Activated CD4-positive, alpha-beta T cell treated with anti-CD3 and anti-CD28 coated beads for 36 hours (primary cell): ENCODE measurements at regions not wholly inside any gene's neighbourhood (a gene's known extent, or its start where the extent isn't known, plus 50 kb on each side); places are given as distances from the start of the nearest gene placed in this dataset.

Source experiments
- ATAC-seq: fragments of 200-7000 bp; cut with Tn5 transposase; one replicate; pipeline ENCODE4 v1.10.0; 2021; ENCODE audit warnings: mild to moderate bottlenecking, moderate library complexity
- CTCF ChIA-PET: fragments of 350-600 bp; sonication (Branson Sonifier 250); formaldehyde crosslinking; loops from one replicate; lab custom pipeline; 2021; ENCODE audit warnings: antibody characterized with exemption; lab: Charles Lee
- POLR2A ChIA-PET: fragments of 350-600 bp; sonication (Branson Sonifier 250); formaldehyde crosslinking; loops from one replicate; lab custom pipeline; 2021; ENCODE audit warnings: antibody characterized with exemption, inconsistent platforms; lab: Charles Lee
- DNase-seq: peaks from one replicate; pipeline ENCODE4 v3.0.0-alpha.2; 2020
- H3K27ac Mint-ChIP-seq: one replicate; pipeline ENCODE4 v1.8.0; 2021; ENCODE audit warnings: mixed read lengths
- H3K27me3 Mint-ChIP-seq: one replicate; pipeline ENCODE4 v1.8.0; 2021; ENCODE audit warnings: mixed read lengths
- H3K36me3 Mint-ChIP-seq: one replicate; pipeline ENCODE4 v1.8.0; 2021; ENCODE audit warnings: low read depth, mixed read lengths
- H3K4me1 Mint-ChIP-seq: one replicate; pipeline ENCODE4 v1.8.0; 2021; ENCODE audit warnings: mixed read lengths
- H3K4me3 Mint-ChIP-seq: one replicate; pipeline ENCODE4 v1.8.0; 2021; ENCODE audit warnings: mild to moderate bottlenecking, moderate library complexity, mixed read lengths
- H3K9me3 Mint-ChIP-seq: one replicate; pipeline ENCODE4 v1.8.0; 2021; ENCODE audit warnings: low read depth, mixed read lengths
- intact Hi-C, 2 experiments: fragments of 100-400 bp; cut with DNase I in 1 of 2; cut with micrococcal nuclease in 1 of 2; formaldehyde crosslinking; loops; one replicate each; pipeline versions ENCODE4 v1.14.2 to v1.15.1; 2022 to 2024; cut with DNase I, micrococcal nuclease

DNA sequence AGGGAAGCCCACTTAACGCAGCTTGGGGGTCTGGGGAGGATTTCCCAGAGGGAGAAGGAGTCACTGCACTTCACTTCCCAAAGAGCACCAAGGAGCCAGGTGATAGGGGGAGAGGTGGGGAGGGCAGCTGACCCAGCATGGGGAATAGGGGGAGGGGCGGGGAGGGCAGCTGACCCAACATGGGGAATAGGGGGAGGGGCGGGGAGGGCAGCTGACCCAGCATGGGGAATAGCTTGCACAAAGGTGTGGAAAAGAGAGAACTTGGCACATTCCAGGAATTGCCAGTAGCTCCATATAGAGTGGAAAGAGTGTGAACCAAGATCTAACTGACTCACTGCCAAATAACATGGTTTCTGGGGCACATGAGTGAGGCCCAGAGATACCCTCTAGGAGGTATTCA lies 110.3 kb downstream of the CCT6B start:
- Mint-ChIP-seq H3K36me3 (no peaks in the 10 kb centered on the region), H3K27ac (no peak overlapping the region), H3K9me3 (no peaks in the 10 kb centered on the region), H3K4me1 (no peaks in the 10 kb centered on the region), H3K4me3 (no peak overlapping the region), H3K27me3 (no peaks in the 10 kb centered on the region)
- DNase-seq (no peak), ATAC-seq (no peak)
- intact Hi-C loops: no loop called here
- POLR2A ChIA-PET: no interaction called here
- CTCF ChIA-PET: no interaction called here

DNA sequence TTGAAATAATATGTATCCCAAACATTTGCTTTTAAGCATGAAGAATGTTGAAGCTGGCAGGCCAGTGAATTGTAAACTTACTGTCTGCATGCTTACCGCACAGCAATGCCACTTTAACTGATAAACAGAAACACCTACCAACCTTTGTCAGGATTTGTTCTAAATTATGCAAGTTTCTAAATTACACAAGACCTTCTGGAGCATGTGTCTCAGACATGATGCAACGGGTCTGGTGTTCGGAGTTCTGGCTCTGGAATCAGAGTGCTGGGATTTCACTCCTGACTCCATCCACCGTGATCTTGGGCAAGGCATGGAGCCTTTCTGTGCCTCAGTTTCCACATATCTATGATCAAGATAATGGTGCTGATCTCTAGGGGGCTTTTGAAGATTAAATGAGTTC lies 111.2 kb downstream of the CCT6B start:
- H3K4me1 Mint-ChIP-seq: peaks cover 3% of the 10 kb centered on the region
- intact Hi-C loops: no loop called here
- ChIA-PET POLR2A (no interaction called here), CTCF (no interaction called here)
- no peak for DNase-seq
- no peak for ATAC-seq
- no peak overlapping the region for H3K27ac Mint-ChIP-seq
- no peaks in the 10 kb centered on the region for H3K27me3 Mint-ChIP-seq
- H3K9me3 Mint-ChIP-seq: no peaks in the 10 kb centered on the region
- H3K36me3 Mint-ChIP-seq: no peaks in the 10 kb centered on the region
- no peak overlapping the region for H3K4me3 Mint-ChIP-seq

DNA sequence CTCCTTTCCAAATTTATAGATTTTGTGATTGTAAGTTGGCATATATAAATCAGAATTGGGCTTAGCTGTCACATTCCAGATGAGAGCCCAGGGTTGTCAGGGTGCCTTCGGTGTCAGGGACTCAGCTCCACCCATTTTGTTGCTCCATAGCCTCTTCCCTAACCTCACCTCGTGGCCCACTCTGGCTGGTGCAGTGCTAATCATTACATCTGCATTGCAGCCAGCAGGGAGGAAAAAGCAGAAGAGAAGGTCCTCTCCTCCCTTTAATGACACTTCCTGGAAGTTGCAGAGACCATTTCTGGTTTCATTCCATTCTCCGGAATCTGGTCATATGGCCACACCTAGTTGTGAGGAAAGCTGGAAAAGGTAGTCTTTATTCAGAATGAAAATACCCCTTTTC lies 113.3 kb downstream of the CCT6B start:
- Mint-ChIP-seq H3K4me3 (no peak overlapping the region), H3K9me3 (no peaks in the 10 kb centered on the region), H3K27me3 (no peaks in the 10 kb centered on the region), H3K36me3 (no peaks in the 10 kb centered on the region), H3K4me1 (peaks cover 3% of the 10 kb centered on the region), H3K27ac (no peak overlapping the region)
- CTCF ChIA-PET: no interaction called here
- intact Hi-C loops: no loop called here
- no peak for ATAC-seq
- POLR2A ChIA-PET: no interaction called here
- no peak for DNase-seq

DNA sequence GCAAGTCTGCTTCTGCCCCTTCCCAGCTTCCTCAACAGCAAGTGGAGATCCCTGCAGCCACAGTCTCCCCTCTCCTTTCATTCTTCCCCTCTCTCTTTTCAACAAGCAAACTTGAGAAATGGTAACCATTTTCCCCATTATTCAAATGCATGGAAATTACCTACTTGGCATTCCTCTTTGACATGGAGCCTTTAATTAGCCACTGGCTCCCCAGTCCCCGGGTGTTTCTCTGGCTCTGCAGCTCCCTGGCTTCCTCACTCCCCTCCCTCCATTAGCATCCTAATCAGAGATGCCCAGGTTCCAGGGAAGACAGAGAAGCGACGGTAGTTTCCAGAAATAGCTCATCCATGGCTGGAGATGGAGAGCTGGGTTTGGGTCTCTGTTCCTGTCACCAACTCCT lies 116.0 kb downstream of the CCT6B start:
- H3K27ac Mint-ChIP-seq: no peak overlapping the region
- intact Hi-C loops: no loop called here
- CTCF ChIA-PET: interaction anchor here (0.9 kb wide), 1 partner anchor 238 kb away, joined by 3 read pairs; no protein-coding TSS in a partner anchor
- H3K36me3 Mint-ChIP-seq: no peaks in the 10 kb centered on the region
- H3K27me3 Mint-ChIP-seq: no peaks in the 10 kb centered on the region
- H3K4me1 Mint-ChIP-seq: peaks cover 17% of the 10 kb centered on the region
- H3K4me3 Mint-ChIP-seq: no peak overlapping the region
- ATAC-seq: no peak
- no peak for DNase-seq
- no peaks in the 10 kb centered on the region for H3K9me3 Mint-ChIP-seq
- POLR2A ChIA-PET: no interaction called here

DNA sequence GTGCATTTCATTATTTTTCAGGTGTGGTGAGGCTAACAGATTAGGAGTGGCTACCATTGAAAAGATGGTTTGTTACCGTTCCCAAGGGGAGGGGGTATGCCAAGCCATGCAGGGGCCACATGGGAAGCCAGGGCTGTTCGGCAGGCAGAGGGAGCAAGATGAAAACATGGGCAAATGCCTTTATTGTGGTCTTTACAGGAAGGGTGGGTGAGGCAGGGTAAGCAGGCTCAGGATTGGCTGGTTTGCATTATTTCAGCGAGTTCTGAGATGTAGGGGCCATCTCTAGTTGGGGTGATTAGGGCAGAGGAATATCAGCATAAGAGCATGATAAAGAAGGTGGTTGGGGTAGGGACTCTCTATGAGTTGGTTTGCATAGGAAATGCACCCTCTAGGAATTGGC lies 117.6 kb downstream of the CCT6B start:
- no peaks in the 10 kb centered on the region for H3K27me3 Mint-ChIP-seq
- ChIA-PET POLR2A (no interaction called here), CTCF (no interaction called here)
- DNase-seq (no peak), ATAC-seq (no peak)
- no peaks in the 10 kb centered on the region for H3K36me3 Mint-ChIP-seq
- no peak overlapping the region for H3K4me3 Mint-ChIP-seq
- no peak overlapping the region for H3K27ac Mint-ChIP-seq
- peaks cover 25% of the 10 kb centered on the region for H3K4me1 Mint-ChIP-seq
- no peaks in the 10 kb centered on the region for H3K9me3 Mint-ChIP-seq
- intact Hi-C loops: no loop called here

DNA sequence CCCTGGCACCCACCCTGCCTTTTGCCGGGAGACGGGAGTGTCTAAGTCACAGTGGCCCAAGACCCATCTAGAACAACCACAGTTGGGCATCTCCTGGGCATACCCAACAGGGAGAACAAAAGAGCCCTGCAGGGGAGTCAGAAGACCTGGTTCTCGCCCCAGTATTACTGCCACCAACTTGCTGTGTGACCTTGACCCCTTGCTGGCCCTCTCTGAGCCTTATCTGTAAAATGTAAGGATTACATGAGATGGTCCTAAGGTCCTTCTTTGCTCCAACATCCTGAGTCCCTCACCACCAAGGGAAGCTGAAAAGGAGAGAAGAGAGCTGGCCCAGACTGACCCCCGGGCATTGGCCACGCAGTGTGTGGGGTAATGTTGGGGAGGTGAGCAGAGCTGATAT lies 119.0 kb downstream of the CCT6B start:
- no peak for ATAC-seq
- no peaks in the 10 kb centered on the region for H3K9me3 Mint-ChIP-seq

DNA sequence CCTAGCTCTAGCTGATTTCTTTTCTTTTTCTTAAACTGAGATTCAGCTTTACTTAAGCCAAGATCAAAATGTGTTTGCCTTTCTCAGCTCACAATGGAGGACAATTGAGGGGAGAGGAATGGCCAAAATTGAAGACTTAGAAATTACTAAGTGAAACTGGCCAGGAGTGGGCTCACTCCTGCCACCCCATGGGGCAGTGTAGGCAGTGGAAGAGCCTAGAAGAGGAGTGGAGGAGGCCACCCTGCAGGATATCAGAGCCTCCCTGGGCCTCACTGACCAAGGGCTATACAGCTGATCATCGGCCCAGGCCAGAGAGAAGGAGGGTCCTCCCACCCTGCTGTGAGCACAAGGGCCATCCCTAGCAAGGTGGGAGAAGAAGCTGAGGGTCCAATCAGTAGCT lies 119.8 kb downstream of the CCT6B start:
- CTCF ChIA-PET: interaction anchor here (0.6 to 0.9 kb wide), 4 partner anchors 139 to 334 kb away, joined by 3 to 4 read pairs (median 4); no protein-coding TSS in a partner anchor
- Mint-ChIP-seq H3K27me3 (no peaks in the 10 kb centered on the region), H3K27ac (no peak overlapping the region), H3K9me3 (no peaks in the 10 kb centered on the region), H3K4me1 (peaks cover 25% of the 10 kb centered on the region), H3K36me3 (no peaks in the 10 kb centered on the region), H3K4me3 (no peak overlapping the region)
- ATAC-seq: no peak
- POLR2A ChIA-PET: no interaction called here
- intact Hi-C loops: no loop called here
- DNase-seq: no peak

More for the DNA sequence above, 119.0 kb downstream of the CCT6B start:
- Mint-ChIP-seq H3K36me3 (no peaks in the 10 kb centered on the region), H3K27me3 (no peaks in the 10 kb centered on the region), H3K4me1 (peaks cover 25% of the 10 kb centered on the region), H3K4me3 (no peak overlapping the region), H3K27ac (no peak overlapping the region)
- DNase-seq: no peak
- intact Hi-C loops: no loop called here
- ChIA-PET POLR2A (no interaction called here), CTCF (no interaction called here)

DNA sequence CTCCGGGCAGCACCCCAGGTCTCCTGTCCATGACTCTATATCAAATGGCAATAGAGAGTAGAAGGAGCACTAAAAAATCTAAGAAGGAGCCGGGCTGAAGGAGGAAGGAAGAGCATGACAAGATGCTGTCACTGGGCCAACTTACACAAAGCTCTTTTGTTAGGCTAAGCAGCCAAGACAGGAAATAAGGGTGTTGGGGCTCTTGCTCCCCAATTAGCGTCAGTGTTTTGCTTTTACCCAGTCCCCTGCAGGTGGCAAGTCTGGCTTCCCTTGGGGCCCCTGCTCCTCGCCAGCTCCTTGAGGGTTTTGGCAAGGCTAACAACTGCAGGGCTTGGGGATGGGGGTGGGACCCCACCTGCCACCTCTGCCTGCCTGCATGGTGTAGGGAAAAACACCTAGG lies 120.5 kb downstream of the CCT6B start:
- Mint-ChIP-seq H3K36me3 (no peaks in the 10 kb centered on the region), H3K27me3 (no peaks in the 10 kb centered on the region), H3K4me1 (peaks cover 25% of the 10 kb centered on the region), H3K4me3 (no peak overlapping the region), H3K9me3 (no peaks in the 10 kb centered on the region), H3K27ac (peak overlapping the region; percentile 27)
- ChIA-PET CTCF (interaction anchor here (0.9 kb wide), 1 partner anchor 140 kb away, joined by 4 read pairs; no protein-coding TSS in a partner anchor), POLR2A (no interaction called here)
- ATAC-seq (no peak), DNase-seq (no peak)
- intact Hi-C loops: no loop called here

DNA sequence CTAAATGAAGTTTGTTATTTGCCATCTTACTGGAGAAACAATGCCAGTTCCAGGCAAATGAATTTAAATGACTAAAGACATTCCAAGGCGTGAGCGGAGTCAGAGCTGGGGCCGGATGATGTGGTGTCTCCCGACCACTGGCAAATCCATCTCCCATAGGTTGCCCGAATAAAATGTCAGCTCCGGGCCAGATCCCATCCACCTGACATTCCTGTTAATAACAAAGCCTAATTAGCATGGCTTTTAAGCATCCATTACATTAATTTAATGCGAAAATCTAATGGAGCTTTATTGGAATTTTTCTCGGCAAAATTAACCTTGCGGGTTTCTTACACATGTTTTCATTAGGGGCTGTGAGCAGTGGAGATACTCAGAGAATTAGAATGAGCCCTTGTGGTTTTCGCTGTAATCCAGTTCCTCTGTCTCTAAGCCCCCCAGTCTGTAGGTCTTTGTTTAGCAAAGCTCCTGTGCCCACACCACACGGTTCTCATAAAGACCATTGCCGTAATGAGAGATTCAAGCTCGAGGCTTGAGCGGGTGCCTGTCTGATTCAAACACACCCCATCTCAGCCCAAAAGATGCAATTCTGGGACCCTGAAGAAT lies 123.3 kb downstream of the CCT6B start:
- intact Hi-C loops: no loop called here
- Mint-ChIP-seq H3K36me3 (no peaks in the 10 kb centered on the region), H3K27ac (no peak overlapping the region), H3K4me1 (peaks cover 22% of the 10 kb centered on the region), H3K27me3 (peaks cover 3% of the 10 kb centered on the region), H3K4me3 (no peak overlapping the region), H3K9me3 (no peaks in the 10 kb centered on the region)
- ChIA-PET CTCF (no interaction called here), POLR2A (no interaction called here)
- ATAC-seq: no peak
- no peak for DNase-seq

DNA sequence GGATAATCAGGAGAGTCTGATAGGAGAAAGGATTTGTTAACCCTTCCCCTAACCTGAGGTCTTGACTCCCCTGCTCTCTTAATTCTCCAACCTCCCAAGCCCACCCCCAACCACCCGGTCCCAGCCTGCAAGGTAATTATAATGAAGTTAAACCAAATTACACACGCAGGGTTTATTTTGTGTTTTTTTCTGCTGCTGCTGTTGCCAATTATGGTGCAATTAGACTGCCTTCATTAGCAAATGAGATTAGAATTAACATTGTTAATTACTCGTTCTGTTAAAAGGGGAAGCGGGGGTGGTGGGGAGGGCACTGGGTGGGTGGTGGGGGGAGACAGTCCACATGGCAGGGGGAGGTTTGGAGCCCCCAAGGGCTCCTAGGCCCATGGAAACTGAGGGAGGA lies 128.9 kb downstream of the CCT6B start:
- Mint-ChIP-seq H3K36me3 (no peaks in the 10 kb centered on the region), H3K27me3 (peaks cover 5% of the 10 kb centered on the region), H3K4me1 (no peaks in the 10 kb centered on the region), H3K27ac (no peak overlapping the region), H3K9me3 (no peaks in the 10 kb centered on the region), H3K4me3 (no peak overlapping the region)
- intact Hi-C loops: no loop called here
- ChIA-PET POLR2A (no interaction called here), CTCF (interaction anchor here (0.6 kb wide), 1 partner anchor 245 kb away, joined by 3 read pairs; no protein-coding TSS in a partner anchor)
- DNase-seq (no peak), ATAC-seq (no peak)

DNA sequence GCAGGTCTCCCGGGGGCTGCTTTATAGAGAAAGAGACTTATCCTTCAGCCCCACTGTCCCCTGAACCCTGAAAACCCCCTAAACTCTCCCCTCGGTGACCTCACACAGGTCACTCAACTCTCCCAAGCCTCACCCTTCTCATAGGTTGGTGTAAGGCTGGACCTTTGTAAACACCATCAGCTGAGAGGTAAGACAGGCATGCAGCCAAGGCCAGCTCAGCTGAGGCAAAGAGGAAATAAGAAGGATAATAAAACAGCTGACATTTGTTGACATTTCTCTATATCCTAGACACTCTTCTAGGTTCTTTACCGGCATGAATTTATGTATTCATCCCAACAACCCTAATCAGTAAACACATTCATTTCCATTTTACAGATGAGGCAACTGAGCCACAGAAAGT lies 134.3 kb downstream of the CCT6B start:
- H3K27ac Mint-ChIP-seq: no peak overlapping the region
- no peak overlapping the region for H3K4me3 Mint-ChIP-seq
- DNase-seq: no peak

DNA sequence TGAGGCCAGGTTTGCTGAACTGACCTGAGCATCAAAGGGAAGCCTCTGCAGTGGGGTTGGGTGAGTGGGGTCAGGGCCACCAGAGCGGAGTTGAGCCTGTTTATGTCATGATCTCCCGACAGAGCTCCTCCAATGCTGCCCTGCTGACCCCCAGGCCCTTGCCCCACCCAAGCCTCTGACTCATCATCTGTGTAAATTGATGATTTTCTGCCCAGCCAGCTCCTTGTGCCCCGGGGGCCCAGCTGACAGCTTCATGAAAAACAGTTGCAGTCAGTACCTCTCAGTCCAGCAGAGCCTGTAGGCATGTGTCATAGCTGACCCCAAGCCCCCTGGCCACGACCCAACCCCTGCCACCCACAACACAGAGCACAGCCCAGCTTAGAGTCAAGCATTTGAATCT lies 134.9 kb downstream of the CCT6B start:
- ChIA-PET POLR2A (no interaction called here), CTCF (no interaction called here)
- no peak for DNase-seq
- ATAC-seq: no peak
- no peak overlapping the region for H3K4me3 Mint-ChIP-seq
- intact Hi-C loops: no loop called here
- H3K36me3 Mint-ChIP-seq: no peaks in the 10 kb centered on the region
- H3K4me1 Mint-ChIP-seq: peaks cover 1% of the 10 kb centered on the region
- H3K27ac Mint-ChIP-seq: no peak overlapping the region
- H3K27me3 Mint-ChIP-seq: peaks cover 2% of the 10 kb centered on the region
- H3K9me3 Mint-ChIP-seq: no peaks in the 10 kb centered on the region

More for the DNA sequence above, 134.3 kb downstream of the CCT6B start:
- no peaks in the 10 kb centered on the region for H3K4me1 Mint-ChIP-seq
- peaks cover 2% of the 10 kb centered on the region for H3K27me3 Mint-ChIP-seq
- intact Hi-C loops: no loop called here
- ChIA-PET POLR2A (no interaction called here), CTCF (interaction anchor here (0.7 to 1.3 kb wide), 2 partner anchors 9 to 1697 kb away, joined by 3 to 6 read pairs; no protein-coding TSS in a partner anchor)
- no peaks in the 10 kb centered on the region for H3K36me3 Mint-ChIP-seq
- no peak for ATAC-seq
- no peaks in the 10 kb centered on the region for H3K9me3 Mint-ChIP-seq
